Retinal pigment epithelial cell (primary cell): ENCODE measurements at regions not wholly inside any gene's neighbourhood (a gene's known extent, or its start where the extent isn't known, plus 50 kb on each side); places are given as distances from the start of the nearest gene placed in this dataset.

ENCODE experiments used
- DNase-seq: peaks from one replicate; pipeline ENCODE4 v3.0.0-alpha.2; 2010; ENCODE audit warnings: low read depth
- H3K4me3 ChIP-seq: 2 replicates; pipeline ENCODE4 v1.5.1; 2011; ENCODE audit warnings: mild to moderate bottlenecking, low read length, control low read depth, moderate library complexity
- CTCF ChIP-seq: conservative IDR thresholded peaks from 2 replicates; pipeline ENCODE4 v1.5.1; 2011; ENCODE audit warnings: low read depth, low read length, control low read depth, inconsistent platforms

- no peak for TF ChIP-seq CTCF
- no peak overlapping the region for H3K4me3 ChIP-seq
- DNase-seq, result no peak
Measured at GRCh38 chr6:9161731-9162130, 726.4 kb upstream of the SLC35B3 start.

GRCh38 chr6:9159051-9159450 lies 723.7 kb upstream of the SLC35B3 start:
- no peak for TF ChIP-seq CTCF

GRCh38 chr6:9155836-9156235 lies 720.5 kb upstream of the SLC35B3 start:
- no peak for TF ChIP-seq CTCF
- DNase-seq, result no peak
- H3K4me3 ChIP-seq, result no peak overlapping the region

More at GRCh38 chr6:9159051-9159450, 723.7 kb upstream of the SLC35B3 start:
- no peak for DNase-seq
- no peak overlapping the region for H3K4me3 ChIP-seq

GRCh38 chr6:9143140-9143539 lies 707.8 kb upstream of the SLC35B3 start:
- no peak for TF ChIP-seq CTCF
- H3K4me3 ChIP-seq, result no peak overlapping the region
- no peak for DNase-seq

- no peak for DNase-seq
- no peak for TF ChIP-seq CTCF
- no peak overlapping the region for H3K4me3 ChIP-seq
Measured at GRCh38 chr6:9140951-9141460, 705.7 kb upstream of the SLC35B3 start.

GRCh38 chr6:9140172-9140571 lies 704.8 kb upstream of the SLC35B3 start:
- no peak for DNase-seq
- TF ChIP-seq CTCF, result no peak
- no peak overlapping the region for H3K4me3 ChIP-seq

- no peak for TF ChIP-seq CTCF
- no peak for DNase-seq
- no peak overlapping the region for H3K4me3 ChIP-seq
Measured at GRCh38 chr6:9139746-9140145, 704.4 kb upstream of the SLC35B3 start.
